Kidney tubule cell (primary cell): ENCODE measurements at regions not wholly inside any gene's neighbourhood (a gene's known extent, or its start where the extent isn't known, plus 50 kb on each side); places are given as distances from the start of the nearest gene placed in this dataset.

Source experiments
- DNase-seq: peaks from one replicate; pipeline ENCODE4 v3.0.0-alpha.2; 2018; ENCODE audit warnings: low spot score

- DNase-seq: no peak
Observed at GRCh38 chr5:53826504-53826903, 266.1 kb downstream of the NDUFS4 start.

- no peak for DNase-seq
Observed at GRCh38 chr5:53827211-53827651, 266.8 kb downstream of the NDUFS4 start.

GRCh38 chr5:53831496-53831895 lies 271.1 kb downstream of the NDUFS4 start:
- DNase-seq: no peak
